ENCODE measurements at regions not wholly inside any gene's neighbourhood (a gene's known extent, or its start where the extent isn't known, plus 50 kb on each side); places are given as distances from the start of the nearest gene placed in this dataset.

- TF ChIP-seq MXI1 (IDR thresholded peaks at IDR 0.05; ENCODE audit: borderline replicate concordance, low read depth, low read length) (no peak), BHLHE40 (IDR thresholded peaks at IDR 0.05; ENCODE audit: low read depth, low read length) (no peak), MAFK (IDR thresholded peaks at IDR 0.05; ENCODE audit: low read depth, low read length) (no peak), RAD21 (IDR thresholded peaks at IDR 0.05; ENCODE audit: low read length) (no peak), FOS (IDR thresholded peaks at IDR 0.05; ENCODE audit: low read depth, low read length) (no peak), POLR2A (IDR thresholded peaks at IDR 0.05; ENCODE audit: low read depth, low read length) (no peak), MAZ (IDR thresholded peaks at IDR 0.05; ENCODE audit: borderline replicate concordance, low read depth, low read length) (no peak), RCOR1 (IDR thresholded peaks at IDR 0.05; ENCODE audit: insufficient replicate concordance, low read length) (no peak), NFE2L2 (IDR thresholded peaks at IDR 0.05; ENCODE audit: low read depth, low read length) (no peak), CHD1 (IDR thresholded peaks at IDR 0.05; ENCODE audit: low read depth, low read length) (no peak), CEBPB (IDR thresholded peaks at IDR 0.05; ENCODE audit: low read depth, low read length) (no peak), ELK1 (IDR thresholded peaks at IDR 0.05; ENCODE audit: borderline replicate concordance, low read depth, low read length) (no peak), SMC3 (IDR thresholded peaks at IDR 0.05; ENCODE audit: low read depth, low read length) (no peak), RFX5 (IDR thresholded peaks at IDR 0.05; ENCODE audit: low read depth, low read length) (no peak)
- TF ChIP-seq, protein P1, sequence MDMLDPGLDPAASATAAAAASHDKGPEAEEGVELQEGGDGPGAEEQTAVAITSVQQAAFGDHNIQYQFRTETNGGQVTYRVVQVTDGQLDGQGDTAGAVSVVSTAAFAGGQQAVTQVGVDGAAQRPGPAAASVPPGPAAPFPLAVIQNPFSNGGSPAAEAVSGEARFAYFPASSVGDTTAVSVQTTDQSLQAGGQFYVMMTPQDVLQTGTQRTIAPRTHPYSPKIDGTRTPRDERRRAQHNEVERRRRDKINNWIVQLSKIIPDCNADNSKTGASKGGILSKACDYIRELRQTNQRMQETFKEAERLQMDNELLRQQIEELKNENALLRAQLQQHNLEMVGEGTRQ (IDR thresholded peaks at IDR 0.05; ENCODE audit: low read depth, low read length): no peak
- TF ChIP-seq, protein P2, sequence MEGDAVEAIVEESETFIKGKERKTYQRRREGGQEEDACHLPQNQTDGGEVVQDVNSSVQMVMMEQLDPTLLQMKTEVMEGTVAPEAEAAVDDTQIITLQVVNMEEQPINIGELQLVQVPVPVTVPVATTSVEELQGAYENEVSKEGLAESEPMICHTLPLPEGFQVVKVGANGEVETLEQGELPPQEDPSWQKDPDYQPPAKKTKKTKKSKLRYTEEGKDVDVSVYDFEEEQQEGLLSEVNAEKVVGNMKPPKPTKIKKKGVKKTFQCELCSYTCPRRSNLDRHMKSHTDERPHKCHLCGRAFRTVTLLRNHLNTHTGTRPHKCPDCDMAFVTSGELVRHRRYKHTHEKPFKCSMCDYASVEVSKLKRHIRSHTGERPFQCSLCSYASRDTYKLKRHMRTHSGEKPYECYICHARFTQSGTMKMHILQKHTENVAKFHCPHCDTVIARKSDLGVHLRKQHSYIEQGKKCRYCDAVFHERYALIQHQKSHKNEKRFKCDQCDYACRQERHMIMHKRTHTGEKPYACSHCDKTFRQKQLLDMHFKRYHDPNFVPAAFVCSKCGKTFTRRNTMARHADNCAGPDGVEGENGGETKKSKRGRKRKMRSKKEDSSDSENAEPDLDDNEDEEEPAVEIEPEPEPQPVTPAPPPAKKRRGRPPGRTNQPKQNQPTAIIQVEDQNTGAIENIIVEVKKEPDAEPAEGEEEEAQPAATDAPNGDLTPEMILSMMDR (conservative IDR thresholded peaks at IDR 0.05; ENCODE audit: low read depth, low read length): no peak
- Histone ChIP-seq H4K20me1 (ENCODE audit: insufficient read depth, low read length) (no peaks in the 10 kb centered on the region), H2AK5ac (ENCODE audit: low read depth, low read length) (no peak overlapping the region), H3K9ac (ENCODE audit: low read depth, low read length) (no peak overlapping the region), H3K56ac (ENCODE audit: extremely low read depth, insufficient read depth, low read length) (no peak overlapping the region), H2BK20ac (ENCODE audit: low read depth, low read length) (no peak overlapping the region), H2BK15ac (ENCODE audit: low read depth, low read length) (no peak overlapping the region), H4K8ac (ENCODE audit: low read depth in 2 of 2, low read length in 2 of 2) (no peak overlapping the region), H3K4me3 (ENCODE audit: insufficient read depth, low read depth, low read length) (no peak overlapping the region), H3K18ac (ENCODE audit: low read depth, low read length) (no peak overlapping the region), H3K4me2 (ENCODE audit: low read depth, low read length) (no peak overlapping the region), H3K4me1 (ENCODE audit: control insufficient read depth, insufficient read depth, low read length) (no peaks in the 10 kb centered on the region), H2BK5ac (ENCODE audit: low read depth, low read length, poor library complexity, severe bottlenecking) (no peak overlapping the region), H4K91ac (ENCODE audit: insufficient read depth, low read depth, low read length) (no peak overlapping the region), H3K23ac (ENCODE audit: low read depth, low read length) (no peak overlapping the region), H3K27ac (ENCODE audit: insufficient read depth, low read length) (no peak overlapping the region), H2AK9ac (replicated peaks; ENCODE audit: low read depth, low read length, poor library complexity) (no peak overlapping the region), H3K36me3 (ENCODE audit: control insufficient read depth, insufficient read depth, low read length) (no peaks in the 10 kb centered on the region), H4K5ac (ENCODE audit: low read depth, low read length) (no peak overlapping the region), H3K4ac (ENCODE audit: low read depth, low read length) (no peak overlapping the region), H3K9me1 (ENCODE audit: insufficient read depth, low read length) (no peaks in the 10 kb centered on the region), H2AFZ (replicated peaks; ENCODE audit: low read length, poor library complexity) (no peak overlapping the region), H3K14ac (replicated peaks; ENCODE audit: low read depth, low read length) (no peak overlapping the region), H3K27me3 (ENCODE audit: control insufficient read depth, insufficient read depth, low read length) (no peaks in the 10 kb centered on the region), H3K9me3 (ENCODE audit: control insufficient read depth, insufficient read depth, low read length) (no peaks in the 10 kb centered on the region), H2BK120ac (ENCODE audit: low read depth, low read length) (no peak overlapping the region), H3K79me1 (ENCODE audit: low read depth in 1 of 2, low read length in 2 of 2) (no peaks in the 10 kb centered on the region)
- ATAC-seq (ENCODE audit: low read depth) (no peak), DNase-seq (peak; percentile 2)
- BruUV-seq (replicated peaks): no TSS peak
- dilution Hi-C loops (cut with HindIII; ENCODE audit: low sequenced_read_pairs, unreplicated experiment) (no loop called here), in situ Hi-C loops (cut with MboI; ENCODE audit: low sequenced_read_pairs) (no loop called here), intact Hi-C loops (cut with micrococcal nuclease) (no loop called here)
- CTCF ChIA-PET: no interaction called here
- POLR2A ChIA-PET (ENCODE audit: unreplicated experiment): no interaction called here
Measured at GRCh38 chr18:60445341-60445740, 72.8 kb upstream of the MC4R start.

Measured in IMR-90 (cell line).